ENCODE measurements at regions not wholly inside any gene's neighbourhood (a gene's known extent, or its start where the extent isn't known, plus 50 kb on each side); places are given as distances from the start of the nearest gene placed in this dataset.

DNA sequence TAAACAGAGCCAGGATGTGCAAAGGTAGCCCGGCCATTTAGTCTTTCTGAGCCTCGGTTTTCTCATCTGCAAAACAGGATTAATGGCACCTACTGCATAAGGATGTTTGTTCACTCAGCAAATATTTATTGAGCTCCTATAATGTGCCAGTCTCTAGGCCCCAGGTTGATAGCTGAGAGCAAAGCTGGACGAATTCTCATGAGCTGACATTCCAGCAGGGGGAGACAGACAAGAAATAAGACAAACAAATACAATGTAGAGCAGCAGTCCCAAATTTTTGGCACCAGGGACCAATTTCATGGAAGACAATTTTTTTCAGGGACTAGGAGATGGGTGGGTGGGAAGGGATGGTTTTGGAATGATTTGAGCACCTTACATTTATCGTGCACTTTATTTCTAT lies 74.3 kb upstream of the PAX7 start:
- Histone ChIP-seq H3K9me1 (ENCODE audit: control insufficient read depth, insufficient read depth, low read length) (peaks cover 3% of the 10 kb centered on the region), H3K4me2 (ENCODE audit: insufficient read depth, low read length) (no peak overlapping the region), H3K4me1 (replicated peaks in 1 of 2; ENCODE audit: control insufficient read depth in 2 of 2, insufficient read depth in 2 of 2, low read length in 2 of 2) (no peaks in the 10 kb centered on the region), H3K27ac (ENCODE audit: extremely low read depth, low read depth, low read length) (no peak overlapping the region), H3K4me3 (no peak overlapping the region), H2AFZ (ENCODE audit: low read depth, low read length) (no peak overlapping the region), H3K9ac (ENCODE audit: insufficient read depth in 1 of 2, low read depth in 2 of 2, low read length in 2 of 2) (no peak overlapping the region), H3K9me3 (replicated peaks; ENCODE audit: control insufficient read depth, insufficient read depth, low read depth, low read length) (no peaks in the 10 kb centered on the region), H4K20me1 (replicated peaks; ENCODE audit: control insufficient read depth, insufficient read depth, low read length) (peaks cover 9% of the 10 kb centered on the region; the same call in 1 of the 2 replicates), H3K36me3 (ENCODE audit: control insufficient read depth, insufficient read depth, low read length) (no peaks in the 10 kb centered on the region), H3K79me2 (ENCODE audit: control insufficient read depth, insufficient read depth, low read length) (no peaks in the 10 kb centered on the region), H3K27me3 (ENCODE audit: control insufficient read depth in 2 of 2, insufficient read depth in 2 of 2, low read length in 2 of 2) (peaks cover 19 to 68% of the 10 kb centered on the region in 2 experiments)
- ATAC-seq (peak; percentile 69; the same call in 2 of the 3 replicates), DNase-seq (ENCODE audit: extremely low read depth in 1 of 4, low spot score in 3 of 4) (peak in 2 of 4 experiments; percentile 25 to 37), FAIRE-seq (peak; percentile 75)
- in situ Hi-C loops (cut with MboI): no loop called here
- no TSS peak for BruUV-seq (replicated peaks)
- CTCF ChIA-PET (ENCODE audit: low intra/inter-chr PET ratio): interaction anchor here (0.6 kb wide), 2 partner anchors 365 to 1201 kb away, joined by 3 to 4 read pairs; no protein-coding TSS in a partner anchor
- TF ChIP-seq, protein P1, sequence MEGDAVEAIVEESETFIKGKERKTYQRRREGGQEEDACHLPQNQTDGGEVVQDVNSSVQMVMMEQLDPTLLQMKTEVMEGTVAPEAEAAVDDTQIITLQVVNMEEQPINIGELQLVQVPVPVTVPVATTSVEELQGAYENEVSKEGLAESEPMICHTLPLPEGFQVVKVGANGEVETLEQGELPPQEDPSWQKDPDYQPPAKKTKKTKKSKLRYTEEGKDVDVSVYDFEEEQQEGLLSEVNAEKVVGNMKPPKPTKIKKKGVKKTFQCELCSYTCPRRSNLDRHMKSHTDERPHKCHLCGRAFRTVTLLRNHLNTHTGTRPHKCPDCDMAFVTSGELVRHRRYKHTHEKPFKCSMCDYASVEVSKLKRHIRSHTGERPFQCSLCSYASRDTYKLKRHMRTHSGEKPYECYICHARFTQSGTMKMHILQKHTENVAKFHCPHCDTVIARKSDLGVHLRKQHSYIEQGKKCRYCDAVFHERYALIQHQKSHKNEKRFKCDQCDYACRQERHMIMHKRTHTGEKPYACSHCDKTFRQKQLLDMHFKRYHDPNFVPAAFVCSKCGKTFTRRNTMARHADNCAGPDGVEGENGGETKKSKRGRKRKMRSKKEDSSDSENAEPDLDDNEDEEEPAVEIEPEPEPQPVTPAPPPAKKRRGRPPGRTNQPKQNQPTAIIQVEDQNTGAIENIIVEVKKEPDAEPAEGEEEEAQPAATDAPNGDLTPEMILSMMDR (IDR thresholded peaks at IDR 0.05 in 2 of 3, conservative IDR thresholded peaks at IDR 0.05 in 1 of 3; ENCODE audit: insufficient read depth in 2 of 3, low read depth in 1 of 3, low read length in 3 of 3): peak; percentile 22 to 59 (median 40); a peak in 4 of 6 replicates
- TF ChIP-seq SNRNP70 (optimal IDR thresholded peaks at IDR 0.05; ENCODE audit: low read depth, low read length) (no peak), RAD51 (IDR thresholded peaks at IDR 0.05; ENCODE audit: borderline replicate concordance, low read depth) (no peak), ZNF778 (CRISPR knock-in tag; IDR thresholded peaks at IDR 0.05) (no peak), TEAD2 (tag; IDR thresholded peaks at IDR 0.05) (peak; percentile 65; the same call in 1 of the 2 replicates), SP1 (CRISPR knock-in tag; IDR thresholded peaks at IDR 0.05) (no peak), CTCFL (IDR thresholded peaks at IDR 0.05; ENCODE audit: borderline replicate concordance, insufficient read depth, low read depth, low read length, poor library complexity, severe bottlenecking) (peak; percentile 79), TEAD1 (CRISPR knock-in tag; IDR thresholded peaks at IDR 0.05) (peak in 1 of 2 experiments; percentile 55; a peak in 1 of 4 replicates), TEAD4 (IDR thresholded peaks at IDR 0.05; ENCODE audit: low read length) (peak; percentile 72), TEAD4 (CRISPR knock-in tag; IDR thresholded peaks at IDR 0.05; ENCODE audit: borderline replicate concordance) (no peak), ZBTB11 (CRISPR knock-in tag; IDR thresholded peaks at IDR 0.05) (no peak), ZNF589 (CRISPR knock-in tag; IDR thresholded peaks at IDR 0.05; ENCODE audit: low read depth) (no peak)
- intact Hi-C loops (cut with micrococcal nuclease): no loop called here
- WGBS (ENCODE audit: insufficient coverage, low coverage, missing lambda C conversion rate): 0% methylated on average over 4 of the region's 4 CpGs
- POLR2A ChIA-PET: no interaction called here
